ENCODE measurements at regions not wholly inside any gene's neighbourhood (a gene's known extent, or its start where the extent isn't known, plus 50 kb on each side); places are given as distances from the start of the nearest gene placed in this dataset.

- Histone ChIP-seq H3K36me3 (ENCODE audit: control insufficient read depth, low read length) (no peaks in the 10 kb centered on the region), H3K4me3 (ENCODE audit: low read length) (no peak overlapping the region), H3K9me3 (ENCODE audit: control insufficient read depth, insufficient read depth, low read length) (no peaks in the 10 kb centered on the region), H3K27ac (ENCODE audit: low read depth, low read length) (no peak overlapping the region), H3K79me2 (ENCODE audit: control insufficient read depth, low read length) (no peaks in the 10 kb centered on the region), H3K27me3 (ENCODE audit: control insufficient read depth, low read length) (peaks cover 3% of the 10 kb centered on the region; the same call in 1 of the 2 replicates), H3K4me1 (ENCODE audit: control insufficient read depth, low read length) (no peaks in the 10 kb centered on the region), H3F3A (ENCODE audit: control insufficient read depth, insufficient read depth) (no peaks in the 10 kb centered on the region), H3K4me2 (ENCODE audit: low read length) (no peak overlapping the region), H4K20me1 (ENCODE audit: control insufficient read depth, insufficient read depth, low read depth, low read length) (no peaks in the 10 kb centered on the region), H3K9me2 (replicated peaks; ENCODE audit: control insufficient read depth, low read length) (no peaks in the 10 kb centered on the region)
- TF ChIP-seq, protein P1, sequence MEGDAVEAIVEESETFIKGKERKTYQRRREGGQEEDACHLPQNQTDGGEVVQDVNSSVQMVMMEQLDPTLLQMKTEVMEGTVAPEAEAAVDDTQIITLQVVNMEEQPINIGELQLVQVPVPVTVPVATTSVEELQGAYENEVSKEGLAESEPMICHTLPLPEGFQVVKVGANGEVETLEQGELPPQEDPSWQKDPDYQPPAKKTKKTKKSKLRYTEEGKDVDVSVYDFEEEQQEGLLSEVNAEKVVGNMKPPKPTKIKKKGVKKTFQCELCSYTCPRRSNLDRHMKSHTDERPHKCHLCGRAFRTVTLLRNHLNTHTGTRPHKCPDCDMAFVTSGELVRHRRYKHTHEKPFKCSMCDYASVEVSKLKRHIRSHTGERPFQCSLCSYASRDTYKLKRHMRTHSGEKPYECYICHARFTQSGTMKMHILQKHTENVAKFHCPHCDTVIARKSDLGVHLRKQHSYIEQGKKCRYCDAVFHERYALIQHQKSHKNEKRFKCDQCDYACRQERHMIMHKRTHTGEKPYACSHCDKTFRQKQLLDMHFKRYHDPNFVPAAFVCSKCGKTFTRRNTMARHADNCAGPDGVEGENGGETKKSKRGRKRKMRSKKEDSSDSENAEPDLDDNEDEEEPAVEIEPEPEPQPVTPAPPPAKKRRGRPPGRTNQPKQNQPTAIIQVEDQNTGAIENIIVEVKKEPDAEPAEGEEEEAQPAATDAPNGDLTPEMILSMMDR (IDR thresholded peaks at IDR 0.05; ENCODE audit: low read depth, low read length, poor library complexity, severe bottlenecking) = no peak
- TF ChIP-seq EZH2phosphoT487 (IDR thresholded peaks at IDR 0.05; ENCODE audit: borderline replicate concordance, low read length) = no peak
Observed at GRCh38 chr22:44555597-44555996, 57.6 kb upstream of the RTL6 start.

DNA sequence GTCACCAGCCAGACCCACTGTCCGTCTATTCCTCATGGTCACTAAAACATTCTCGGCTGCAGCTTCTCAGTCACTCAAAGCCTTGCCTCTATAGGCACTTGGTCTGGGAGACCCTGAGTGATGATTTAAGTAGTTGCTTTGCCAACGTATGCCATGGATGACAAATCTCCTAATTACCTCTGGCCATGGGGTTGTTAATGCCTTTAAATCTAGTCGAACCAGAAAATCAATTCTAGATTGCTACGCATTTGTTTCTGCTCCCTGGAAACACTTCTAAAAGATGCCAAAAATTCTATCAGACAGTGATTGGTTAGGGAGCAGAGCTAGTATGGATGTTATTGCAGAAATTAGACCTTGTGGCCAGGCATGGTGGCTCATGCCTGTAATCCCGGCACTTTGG is 57.0 kb upstream of the RTL6 start:
- Histone ChIP-seq H3K27ac (ENCODE audit: low read depth, low read length) (no peak overlapping the region), H3K9me2 (replicated peaks; ENCODE audit: control insufficient read depth, low read length) (no peaks in the 10 kb centered on the region), H4K20me1 (ENCODE audit: control insufficient read depth, insufficient read depth, low read depth, low read length) (no peaks in the 10 kb centered on the region), H3K27me3 (ENCODE audit: control insufficient read depth, low read length) (peaks cover 3% of the 10 kb centered on the region; the same call in 1 of the 2 replicates), H3K79me2 (ENCODE audit: control insufficient read depth, low read length) (no peaks in the 10 kb centered on the region), H3K4me3 (ENCODE audit: low read length) (no peak overlapping the region), H3K4me2 (ENCODE audit: low read length) (no peak overlapping the region), H3K36me3 (ENCODE audit: control insufficient read depth, low read length) (no peaks in the 10 kb centered on the region), H3K9me3 (ENCODE audit: control insufficient read depth, insufficient read depth, low read length) (no peaks in the 10 kb centered on the region), H3K4me1 (ENCODE audit: control insufficient read depth, low read length) (no peaks in the 10 kb centered on the region), H3F3A (ENCODE audit: control insufficient read depth, insufficient read depth) (no peaks in the 10 kb centered on the region)
- TF ChIP-seq, protein P1 (IDR thresholded peaks at IDR 0.05; ENCODE audit: low read depth, low read length, poor library complexity, severe bottlenecking) = no peak
- TF ChIP-seq EZH2phosphoT487 (IDR thresholded peaks at IDR 0.05; ENCODE audit: borderline replicate concordance, low read length) = no peak

GRCh38 chr22:44554411-44554810 is 56.4 kb upstream of the RTL6 start:
- Histone ChIP-seq H3K9me2 (replicated peaks; ENCODE audit: control insufficient read depth, low read length) (no peaks in the 10 kb centered on the region), H3F3A (ENCODE audit: control insufficient read depth, insufficient read depth) (no peaks in the 10 kb centered on the region)

More at GRCh38 chr22:44554411-44554810, 56.4 kb upstream of the RTL6 start:
- Histone ChIP-seq H3K27me3 (ENCODE audit: control insufficient read depth, low read length) (peaks cover 3% of the 10 kb centered on the region; the same call in 1 of the 2 replicates), H3K79me2 (ENCODE audit: control insufficient read depth, low read length) (no peaks in the 10 kb centered on the region), H4K20me1 (ENCODE audit: control insufficient read depth, insufficient read depth, low read depth, low read length) (no peaks in the 10 kb centered on the region), H3K4me3 (ENCODE audit: low read length) (no peak overlapping the region), H3K4me2 (ENCODE audit: low read length) (no peak overlapping the region), H3K4me1 (ENCODE audit: control insufficient read depth, low read length) (no peaks in the 10 kb centered on the region), H3K36me3 (ENCODE audit: control insufficient read depth, low read length) (no peaks in the 10 kb centered on the region), H3K27ac (ENCODE audit: low read depth, low read length) (no peak overlapping the region), H3K9me3 (ENCODE audit: control insufficient read depth, insufficient read depth, low read length) (no peaks in the 10 kb centered on the region)
- TF ChIP-seq, protein P1 (IDR thresholded peaks at IDR 0.05; ENCODE audit: low read depth, low read length, poor library complexity, severe bottlenecking) = no peak
- no peak for TF ChIP-seq EZH2phosphoT487 (IDR thresholded peaks at IDR 0.05; ENCODE audit: borderline replicate concordance, low read length)

All from DOHH2 (cell line).